Activated CD8-positive, alpha-beta memory T cell treated with anti-CD3 and anti-CD28 coated beads, Interleukin-2, amount 10 ng/mL, durations not matched to agents 7 days and 5 days (primary cell): ENCODE measurements at regions not wholly inside any gene's neighbourhood (a gene's known extent, or its start where the extent isn't known, plus 50 kb on each side); places are given as distances from the start of the nearest gene placed in this dataset.
"Not testable (repeated sequence)": the region's sequence is repeated elsewhere in the genome, so short reads cannot be mapped to it uniquely, and the experiment has no call there.

Source experiments
- ATAC-seq: fragments of 150-1000 bp; cut with Tn5 transposase; one replicate; pipeline ENCODE4 v1.10.0; 2021; ENCODE audit warnings: moderate library complexity
- CTCF ChIA-PET: fragments of 350-600 bp; sonication (Branson Sonifier 250); formaldehyde crosslinking; loops from one replicate; lab custom pipeline; 2021; ENCODE audit warnings: antibody characterized with exemption; lab: Charles Lee
- DNase-seq: peaks from one replicate; pipeline ENCODE4 v3.0.0-alpha.2; 2020
- H3K27ac Mint-ChIP-seq: one replicate; pipeline ENCODE4 v1.8.0; 2021; ENCODE audit warnings: mild to moderate bottlenecking, mixed read lengths
- H3K27me3 Mint-ChIP-seq: one replicate; pipeline ENCODE4 v1.8.0; 2021; ENCODE audit warnings: mixed read lengths
- H3K36me3 Mint-ChIP-seq: one replicate; pipeline ENCODE4 v1.8.0; 2021; ENCODE audit warnings: mild to moderate bottlenecking, mixed read lengths
- H3K4me1 Mint-ChIP-seq: one replicate; pipeline ENCODE4 v1.8.0; 2021; ENCODE audit warnings: mixed read lengths
- H3K4me3 Mint-ChIP-seq: one replicate; pipeline ENCODE4 v1.8.0; 2021; ENCODE audit warnings: mild to moderate bottlenecking, moderate library complexity, mixed read lengths
- H3K9me3 Mint-ChIP-seq: one replicate; pipeline ENCODE4 v1.8.0; 2022; ENCODE audit warnings: low read depth, mixed read lengths

GRCh38 chr2:193187816-193188215 lies 993.1 kb upstream of the TMEFF2 start:
- H3K4me3 Mint-ChIP-seq: no peak overlapping the region
- no peaks in the 10 kb centered on the region for H3K27me3 Mint-ChIP-seq
- no peaks in the 10 kb centered on the region for H3K9me3 Mint-ChIP-seq
- no peak for DNase-seq
- H3K4me1 Mint-ChIP-seq: no peaks in the 10 kb centered on the region
- H3K36me3 Mint-ChIP-seq: no peaks in the 10 kb centered on the region
- CTCF ChIA-PET: no interaction called here
- no peak for ATAC-seq
- no peak overlapping the region for H3K27ac Mint-ChIP-seq

- H3K27me3 Mint-ChIP-seq, DNase-seq, H3K4me3 Mint-ChIP-seq, H3K4me1 Mint-ChIP-seq, H3K27ac Mint-ChIP-seq, H3K36me3 Mint-ChIP-seq, ATAC-seq, CTCF ChIA-PET, H3K9me3 Mint-ChIP-seq: not testable (repeated sequence)
Observed at GRCh38 chr2:193170981-193171380, 976.2 kb upstream of the TMEFF2 start.

GRCh38 chr2:193156480-193156879 lies 961.7 kb upstream of the TMEFF2 start:
- CTCF ChIA-PET: no interaction called here
- Mint-ChIP-seq H3K36me3 (no peaks in the 10 kb centered on the region), H3K4me3 (no peak overlapping the region), H3K4me1 (no peaks in the 10 kb centered on the region), H3K9me3 (no peaks in the 10 kb centered on the region), H3K27me3 (no peaks in the 10 kb centered on the region), H3K27ac (no peak overlapping the region)
- DNase-seq (no peak), ATAC-seq (no peak)

- Mint-ChIP-seq H3K4me1 (no peaks in the 10 kb centered on the region), H3K4me3 (no peak overlapping the region)
- ATAC-seq: no peak
Observed at GRCh38 chr2:193154076-193154475, 959.3 kb upstream of the TMEFF2 start.

GRCh38 chr2:193153576-193153975 lies 958.8 kb upstream of the TMEFF2 start:
- no peak for DNase-seq
- H3K4me3 Mint-ChIP-seq: no peak overlapping the region
- H3K36me3 Mint-ChIP-seq: no peaks in the 10 kb centered on the region
- no peak overlapping the region for H3K27ac Mint-ChIP-seq
- CTCF ChIA-PET: no interaction called here
- no peak for ATAC-seq
- no peaks in the 10 kb centered on the region for H3K4me1 Mint-ChIP-seq
- no peaks in the 10 kb centered on the region for H3K27me3 Mint-ChIP-seq
- no peaks in the 10 kb centered on the region for H3K9me3 Mint-ChIP-seq

More at GRCh38 chr2:193154076-193154475, 959.3 kb upstream of the TMEFF2 start:
- no peak for DNase-seq
- Mint-ChIP-seq H3K36me3 (no peaks in the 10 kb centered on the region), H3K27me3 (no peaks in the 10 kb centered on the region), H3K27ac (no peak overlapping the region), H3K9me3 (no peaks in the 10 kb centered on the region)
- CTCF ChIA-PET: no interaction called here

GRCh38 chr2:193142467-193142866 lies 947.7 kb upstream of the TMEFF2 start:
- ATAC-seq, H3K4me1 Mint-ChIP-seq, H3K27ac Mint-ChIP-seq, CTCF ChIA-PET, H3K27me3 Mint-ChIP-seq, H3K36me3 Mint-ChIP-seq, H3K4me3 Mint-ChIP-seq, DNase-seq, H3K9me3 Mint-ChIP-seq: not testable (repeated sequence)

GRCh38 chr2:193141998-193142397 lies 947.3 kb upstream of the TMEFF2 start:
- no peak overlapping the region for H3K27ac Mint-ChIP-seq
- no peaks in the 10 kb centered on the region for H3K27me3 Mint-ChIP-seq

GRCh38 chr2:193140895-193141294 lies 946.2 kb upstream of the TMEFF2 start:
- H3K9me3 Mint-ChIP-seq, H3K4me1 Mint-ChIP-seq, H3K27ac Mint-ChIP-seq, H3K4me3 Mint-ChIP-seq, ATAC-seq, H3K36me3 Mint-ChIP-seq, DNase-seq, CTCF ChIA-PET, H3K27me3 Mint-ChIP-seq: not testable (repeated sequence)

More at GRCh38 chr2:193141998-193142397, 947.3 kb upstream of the TMEFF2 start:
- CTCF ChIA-PET: no interaction called here
- DNase-seq: no peak
- ATAC-seq: no peak
- Mint-ChIP-seq H3K36me3 (no peaks in the 10 kb centered on the region), H3K9me3 (peaks cover 7% of the 10 kb centered on the region), H3K4me3 (no peak overlapping the region), H3K4me1 (no peaks in the 10 kb centered on the region)

GRCh38 chr2:193124815-193125214 lies 930.1 kb upstream of the TMEFF2 start:
- ATAC-seq: no peak
- no peak for DNase-seq
- CTCF ChIA-PET: no interaction called here
- no peaks in the 10 kb centered on the region for H3K9me3 Mint-ChIP-seq
- H3K4me3 Mint-ChIP-seq: no peak overlapping the region
- H3K4me1 Mint-ChIP-seq: no peaks in the 10 kb centered on the region
- H3K27ac Mint-ChIP-seq: no peak overlapping the region
- no peaks in the 10 kb centered on the region for H3K36me3 Mint-ChIP-seq
- no peaks in the 10 kb centered on the region for H3K27me3 Mint-ChIP-seq

- Mint-ChIP-seq H3K27ac (no peak overlapping the region), H3K4me3 (no peak overlapping the region), H3K36me3 (no peaks in the 10 kb centered on the region), H3K27me3 (no peaks in the 10 kb centered on the region), H3K9me3 (no peaks in the 10 kb centered on the region), H3K4me1 (no peaks in the 10 kb centered on the region)
- CTCF ChIA-PET: no interaction called here
- DNase-seq (no peak), ATAC-seq (no peak)
Observed at GRCh38 chr2:193114827-193115226, 920.1 kb upstream of the TMEFF2 start.

GRCh38 chr2:193112986-193113385 lies 918.3 kb upstream of the TMEFF2 start:
- Mint-ChIP-seq H3K4me3 (no peak overlapping the region), H3K4me1 (no peaks in the 10 kb centered on the region), H3K9me3 (no peaks in the 10 kb centered on the region), H3K36me3 (no peaks in the 10 kb centered on the region), H3K27ac (no peak overlapping the region), H3K27me3 (no peaks in the 10 kb centered on the region)
- ATAC-seq (no peak), DNase-seq (no peak)
- CTCF ChIA-PET: no interaction called here

- no peak overlapping the region for H3K27ac Mint-ChIP-seq
- no peak overlapping the region for H3K4me3 Mint-ChIP-seq
- ATAC-seq: no peak
- CTCF ChIA-PET: no interaction called here
- no peaks in the 10 kb centered on the region for H3K27me3 Mint-ChIP-seq
- peaks cover 2% of the 10 kb centered on the region for H3K9me3 Mint-ChIP-seq
- no peaks in the 10 kb centered on the region for H3K4me1 Mint-ChIP-seq
- no peaks in the 10 kb centered on the region for H3K36me3 Mint-ChIP-seq
- DNase-seq: no peak
Observed at GRCh38 chr2:193103064-193103463, 908.3 kb upstream of the TMEFF2 start.

GRCh38 chr2:193101591-193101990 lies 906.9 kb upstream of the TMEFF2 start:
- Mint-ChIP-seq H3K9me3 (peaks cover 2% of the 10 kb centered on the region), H3K36me3 (no peaks in the 10 kb centered on the region), H3K27ac (no peak overlapping the region), H3K4me1 (no peaks in the 10 kb centered on the region), H3K27me3 (no peaks in the 10 kb centered on the region), H3K4me3 (no peak overlapping the region)
- CTCF ChIA-PET: no interaction called here
- ATAC-seq (no peak), DNase-seq (no peak)

GRCh38 chr2:193088026-193088425 lies 893.3 kb upstream of the TMEFF2 start:
- H3K4me3 Mint-ChIP-seq: no peak overlapping the region
- no peaks in the 10 kb centered on the region for H3K4me1 Mint-ChIP-seq

GRCh38 chr2:193076995-193077394 lies 882.3 kb upstream of the TMEFF2 start:
- no peak overlapping the region for H3K27ac Mint-ChIP-seq
- H3K4me3 Mint-ChIP-seq: no peak overlapping the region
- no peaks in the 10 kb centered on the region for H3K27me3 Mint-ChIP-seq
- CTCF ChIA-PET: no interaction called here
- H3K9me3 Mint-ChIP-seq: peaks cover 2% of the 10 kb centered on the region
- no peaks in the 10 kb centered on the region for H3K36me3 Mint-ChIP-seq
- DNase-seq (no peak), ATAC-seq (no peak)
- no peaks in the 10 kb centered on the region for H3K4me1 Mint-ChIP-seq

More at GRCh38 chr2:193088026-193088425, 893.3 kb upstream of the TMEFF2 start:
- Mint-ChIP-seq H3K27me3 (no peaks in the 10 kb centered on the region), H3K9me3 (no peaks in the 10 kb centered on the region), H3K27ac (no peak overlapping the region), H3K36me3 (no peaks in the 10 kb centered on the region)
- ATAC-seq (no peak), DNase-seq (no peak)
- CTCF ChIA-PET: no interaction called here
